KMS-11 (cell line): ENCODE measurements at regions not wholly inside any gene's neighbourhood (a gene's known extent, or its start where the extent isn't known, plus 50 kb on each side); places are given as distances from the start of the nearest gene placed in this dataset.

Source experiments
- H2AFZ ChIP-seq: fragments of 200-600 bp; sonication (generic); 2 replicates; pipeline ENCODE4 v1.6.1; 2016; ENCODE audit warnings: antibody characterized with exemption, mixed run types, low read depth
- H3K27ac ChIP-seq: fragments of 200-600 bp; sonication (generic); 2 replicates; pipeline ENCODE4 v1.6.1; 2016; ENCODE audit warnings: mild to moderate bottlenecking, mixed run types
- H3K27me3 ChIP-seq: fragments of 200-600 bp; sonication (generic); 2 replicates; pipeline ENCODE4 v1.6.1; 2017; ENCODE audit warnings: mild to moderate bottlenecking, low read depth, mixed run types, moderate library complexity; ENCODE audit not compliant: insufficient read depth
- H3K36me3 ChIP-seq: fragments of 200-600 bp; sonication (generic); 2 replicates; pipeline ENCODE4 v1.6.1; 2017; ENCODE audit warnings: mild to moderate bottlenecking, mixed run types; ENCODE audit not compliant: insufficient read depth
- H3K4me1 ChIP-seq: fragments of 200-600 bp; sonication (generic); 2 replicates; pipeline ENCODE4 v1.6.1; 2016; ENCODE audit warnings: mild to moderate bottlenecking, low read depth, mixed run types; ENCODE audit not compliant: poor library complexity, severe bottlenecking
- H3K4me2 ChIP-seq: fragments of 200-600 bp; sonication (generic); 2 replicates; pipeline ENCODE4 v1.7.0; 2016; ENCODE audit warnings: mild to moderate bottlenecking, mixed run types
- H3K4me3 ChIP-seq: fragments of 200-600 bp; sonication (generic); IDR thresholded peaks from 2 replicates; pipeline ENCODE4 v1.6.1; 2017; ENCODE audit warnings: low read depth, low read length, mixed read lengths; ENCODE audit not compliant: insufficient read depth
- H3K79me2 ChIP-seq: fragments of 200-600 bp; sonication (generic); 2 replicates; pipeline ENCODE4 v1.6.1; 2016; ENCODE audit warnings: low read depth, mixed run types; ENCODE audit not compliant: insufficient read depth
- H3K9ac ChIP-seq: fragments of 200-600 bp; sonication (generic); 2 replicates; pipeline ENCODE4 v1.6.1; 2016; ENCODE audit warnings: mild to moderate bottlenecking, mixed run types
- H4K20me1 ChIP-seq: fragments of 200-600 bp; sonication (generic); 2 replicates; pipeline ENCODE4 v1.6.1; 2016; ENCODE audit warnings: mild to moderate bottlenecking, mixed run types; ENCODE audit not compliant: insufficient read depth
- CTCF ChIP-seq: fragments of 200-600 bp; sonication (generic); conservative IDR thresholded peaks from 2 replicates; pipeline ENCODE4 v1.6.1; 2017; ENCODE audit warnings: low read depth, mild to moderate bottlenecking, antibody characterized with exemption, low read length, moderate library complexity, mixed read lengths

- TF ChIP-seq CTCF: no peak
- Histone ChIP-seq H4K20me1 (no peaks in the 10 kb centered on the region), H3K4me1 (no peaks in the 10 kb centered on the region), H3K9ac (no peak overlapping the region), H3K27me3 (no peaks in the 10 kb centered on the region), H3K27ac (no peak overlapping the region), H3K4me2 (no peak overlapping the region), H2AFZ (no peak overlapping the region), H3K79me2 (no peaks in the 10 kb centered on the region), H3K36me3 (no peaks in the 10 kb centered on the region), H3K4me3 (no peak overlapping the region)
These were observed 693.4 kb upstream of the TMEFF2 start for GRCh38 chr2:192888109-192888508.

GRCh38 chr2:192887337-192887736 is 692.6 kb upstream of the TMEFF2 start:
- Histone ChIP-seq H3K4me2 (no peak overlapping the region), H3K27me3 (no peaks in the 10 kb centered on the region), H4K20me1 (no peaks in the 10 kb centered on the region), H2AFZ (no peak overlapping the region), H3K27ac (no peak overlapping the region), H3K9ac (no peak overlapping the region), H3K79me2 (no peaks in the 10 kb centered on the region), H3K4me3 (no peak overlapping the region), H3K36me3 (no peaks in the 10 kb centered on the region), H3K4me1 (no peaks in the 10 kb centered on the region)
- TF ChIP-seq CTCF: no peak

GRCh38 chr2:192886636-192887035 is 691.9 kb upstream of the TMEFF2 start:
- Histone ChIP-seq H4K20me1 (no peaks in the 10 kb centered on the region), H3K27ac (no peak overlapping the region), H3K79me2 (no peaks in the 10 kb centered on the region), H3K9ac (no peak overlapping the region), H3K4me2 (no peak overlapping the region), H3K4me1 (no peaks in the 10 kb centered on the region), H3K36me3 (no peaks in the 10 kb centered on the region), H3K4me3 (no peak overlapping the region), H2AFZ (no peak overlapping the region), H3K27me3 (no peaks in the 10 kb centered on the region)
- TF ChIP-seq CTCF: no peak

- H3K9ac ChIP-seq: no peak overlapping the region
- H3K4me1 ChIP-seq: no peaks in the 10 kb centered on the region
- no peak for TF ChIP-seq CTCF
- no peak overlapping the region for H3K4me2 ChIP-seq
- no peaks in the 10 kb centered on the region for H3K79me2 ChIP-seq
- no peak overlapping the region for H3K27ac ChIP-seq
- no peaks in the 10 kb centered on the region for H3K36me3 ChIP-seq
- H3K27me3 ChIP-seq: no peaks in the 10 kb centered on the region
- no peak overlapping the region for H2AFZ ChIP-seq
- no peaks in the 10 kb centered on the region for H4K20me1 ChIP-seq
- no peak overlapping the region for H3K4me3 ChIP-seq
These were observed 690.9 kb upstream of the TMEFF2 start for GRCh38 chr2:192885569-192886160.
